ENCODE measurements at regions not wholly inside any gene's neighbourhood (a gene's known extent, or its start where the extent isn't known, plus 50 kb on each side); places are given as distances from the start of the nearest gene placed in this dataset.
"Not testable (repeated sequence)": the region's sequence is repeated elsewhere in the genome, so short reads cannot be mapped to it uniquely, and the experiment has no call there.

DNA sequence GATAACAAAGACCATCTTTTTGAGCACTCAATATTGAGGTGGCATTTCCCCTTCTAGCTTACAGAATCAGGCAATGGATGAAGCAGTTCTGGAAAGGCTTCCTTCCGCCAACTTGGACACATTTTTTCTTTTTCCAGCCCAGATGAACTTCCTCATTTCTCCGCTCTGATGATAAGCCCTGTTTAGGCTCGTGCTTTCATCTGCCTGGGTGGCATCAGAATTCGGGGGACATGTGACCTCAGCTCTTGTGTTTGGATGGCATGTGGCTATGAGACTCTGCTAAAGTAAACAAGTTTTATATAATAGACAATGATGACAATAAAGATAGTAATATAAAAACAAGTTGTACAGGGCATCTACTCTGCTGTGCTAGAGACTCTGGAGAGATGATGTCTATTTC is 796.7 kb downstream of the DHX35 start:
- no peak for DNase-seq (ENCODE audit: low read depth)

DNA sequence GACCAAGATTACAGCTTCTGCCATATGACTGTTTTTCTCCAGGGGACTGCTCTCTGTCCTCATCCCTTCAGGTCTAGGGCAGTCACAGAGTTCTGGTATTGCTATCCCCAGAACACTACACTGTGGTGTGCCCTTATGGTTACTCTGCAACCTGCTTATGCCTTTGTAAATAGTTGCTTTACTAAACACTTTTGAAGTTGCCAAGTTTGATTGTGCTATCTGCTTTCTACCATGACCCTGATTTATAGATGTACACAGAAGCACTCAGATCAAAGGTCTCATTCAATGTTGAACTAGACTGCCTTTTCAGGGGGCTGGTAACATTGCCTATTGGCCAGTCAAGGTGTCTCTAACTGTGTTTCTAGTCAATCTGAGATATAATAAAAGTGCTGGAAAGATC is 794.7 kb downstream of the DHX35 start:
- DNase-seq (ENCODE audit: low read depth): no peak

DNA sequence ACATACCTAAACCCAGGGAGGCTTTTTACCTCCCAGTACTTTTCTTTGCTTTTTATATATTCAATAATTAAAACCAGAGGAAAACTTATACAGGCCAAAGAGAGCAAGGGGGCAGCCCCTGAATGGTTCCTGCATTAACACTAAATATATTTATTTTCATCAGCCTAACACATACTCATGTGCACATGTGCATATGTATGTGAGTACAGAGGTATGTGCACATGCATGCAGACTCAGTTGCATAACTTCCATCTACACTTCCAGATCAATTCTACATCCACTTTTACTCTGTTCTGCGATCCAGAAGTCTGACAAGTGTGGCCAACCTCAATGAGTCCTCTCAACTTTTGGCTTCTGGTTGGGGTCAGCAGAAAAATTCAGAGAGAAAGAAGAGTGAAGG is 794.2 kb downstream of the DHX35 start:
- DNase-seq (ENCODE audit: low read depth): no peak

DNA sequence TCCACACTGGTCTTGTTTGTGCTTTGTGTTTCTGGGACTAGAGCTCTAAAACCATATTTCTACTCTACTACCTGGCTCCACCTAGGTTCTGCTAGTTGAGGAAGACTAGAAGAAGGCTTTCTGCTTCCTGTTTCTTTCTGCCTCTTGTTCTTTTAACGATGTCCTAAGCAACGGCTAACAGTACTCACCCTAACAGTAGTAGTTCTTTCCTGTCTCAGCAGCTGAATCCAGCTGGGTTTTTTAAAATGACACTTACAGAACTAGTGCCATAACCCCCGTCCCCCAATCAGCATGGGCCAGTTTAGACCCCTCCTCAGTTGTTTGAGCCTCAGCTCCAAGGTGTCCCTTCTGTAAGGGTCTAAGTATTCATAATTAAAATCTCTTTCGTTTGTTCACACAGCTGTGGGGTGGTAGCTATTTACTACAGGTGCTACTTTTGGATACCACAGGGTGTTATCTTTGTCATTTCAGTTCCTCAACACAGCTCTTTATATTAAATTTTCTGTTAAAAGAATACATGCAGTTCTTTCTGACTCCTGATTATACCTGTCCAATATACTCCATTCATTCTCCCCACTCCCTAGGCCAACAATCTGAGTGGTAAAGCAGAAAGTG is 790.2 kb downstream of the DHX35 start:
- no peak for DNase-seq (ENCODE audit: low read depth)

DNA sequence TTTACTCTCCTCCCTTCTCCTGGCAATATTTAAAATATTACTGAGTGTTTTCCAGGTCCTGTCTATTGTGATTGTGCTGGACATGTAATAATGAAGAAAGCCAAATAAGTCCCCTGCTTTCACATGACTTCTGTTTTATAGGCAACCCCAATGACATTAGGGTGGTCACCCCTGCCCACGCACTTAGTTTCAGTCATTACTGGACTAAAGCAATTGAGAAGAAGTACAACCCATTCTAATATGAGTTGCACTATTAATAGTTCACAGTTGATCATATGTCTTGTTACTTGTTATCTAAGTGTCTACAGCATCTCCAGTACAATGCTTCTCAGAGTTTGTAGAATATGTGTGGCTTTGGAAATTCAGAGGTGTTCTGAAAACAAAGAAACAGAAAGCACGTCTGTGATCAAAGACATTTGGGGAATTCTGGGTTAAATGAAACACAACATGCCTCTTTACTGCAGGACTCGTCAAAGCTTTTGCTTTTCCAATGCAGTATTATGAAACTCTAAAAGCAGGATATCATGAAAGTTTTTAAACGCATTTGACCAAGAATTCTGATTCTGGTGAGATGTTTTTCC is 789.5 kb downstream of the DHX35 start:
- no peak for DNase-seq (ENCODE audit: low read depth)

DNA sequence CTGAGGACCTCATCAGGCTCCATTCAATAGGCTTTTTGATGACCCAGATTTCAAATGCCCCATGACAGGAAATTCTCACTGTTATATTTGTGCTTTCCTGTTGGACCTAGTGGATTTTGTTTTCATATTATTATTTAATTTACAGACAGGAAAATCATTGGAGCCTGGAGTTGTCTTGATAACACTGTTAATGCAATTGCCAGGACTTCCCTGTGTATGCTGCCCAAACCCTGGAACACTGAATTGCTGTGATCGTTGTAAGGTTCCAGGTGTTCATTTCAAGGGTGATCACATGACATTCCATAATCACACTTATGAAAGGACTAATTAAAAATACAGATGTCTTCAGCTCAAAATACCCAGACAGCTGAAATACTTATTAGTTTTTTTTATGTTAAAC is 783.2 kb downstream of the DHX35 start:
- no peak for DNase-seq (ENCODE audit: low read depth)

DNA sequence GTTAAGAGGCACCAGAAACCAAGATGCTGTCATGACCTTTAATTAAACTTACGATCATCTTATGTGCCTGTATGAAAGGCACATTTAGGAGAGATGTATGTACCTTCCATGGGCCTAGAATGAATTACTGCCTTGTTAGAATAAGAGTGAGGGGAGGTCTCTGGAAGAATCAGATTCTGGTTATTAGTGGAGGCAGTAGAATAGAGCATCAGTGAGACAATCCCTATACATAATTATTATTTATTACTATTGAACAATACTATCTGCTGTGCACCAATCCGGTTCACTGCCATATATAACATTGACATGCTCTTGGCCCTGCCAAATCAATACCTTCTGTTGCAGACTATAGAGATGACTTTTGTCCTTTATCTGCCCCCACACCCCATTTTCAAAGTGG is 776.5 kb downstream of the DHX35 start:
- DNase-seq (ENCODE audit: low read depth): no peak

DNA sequence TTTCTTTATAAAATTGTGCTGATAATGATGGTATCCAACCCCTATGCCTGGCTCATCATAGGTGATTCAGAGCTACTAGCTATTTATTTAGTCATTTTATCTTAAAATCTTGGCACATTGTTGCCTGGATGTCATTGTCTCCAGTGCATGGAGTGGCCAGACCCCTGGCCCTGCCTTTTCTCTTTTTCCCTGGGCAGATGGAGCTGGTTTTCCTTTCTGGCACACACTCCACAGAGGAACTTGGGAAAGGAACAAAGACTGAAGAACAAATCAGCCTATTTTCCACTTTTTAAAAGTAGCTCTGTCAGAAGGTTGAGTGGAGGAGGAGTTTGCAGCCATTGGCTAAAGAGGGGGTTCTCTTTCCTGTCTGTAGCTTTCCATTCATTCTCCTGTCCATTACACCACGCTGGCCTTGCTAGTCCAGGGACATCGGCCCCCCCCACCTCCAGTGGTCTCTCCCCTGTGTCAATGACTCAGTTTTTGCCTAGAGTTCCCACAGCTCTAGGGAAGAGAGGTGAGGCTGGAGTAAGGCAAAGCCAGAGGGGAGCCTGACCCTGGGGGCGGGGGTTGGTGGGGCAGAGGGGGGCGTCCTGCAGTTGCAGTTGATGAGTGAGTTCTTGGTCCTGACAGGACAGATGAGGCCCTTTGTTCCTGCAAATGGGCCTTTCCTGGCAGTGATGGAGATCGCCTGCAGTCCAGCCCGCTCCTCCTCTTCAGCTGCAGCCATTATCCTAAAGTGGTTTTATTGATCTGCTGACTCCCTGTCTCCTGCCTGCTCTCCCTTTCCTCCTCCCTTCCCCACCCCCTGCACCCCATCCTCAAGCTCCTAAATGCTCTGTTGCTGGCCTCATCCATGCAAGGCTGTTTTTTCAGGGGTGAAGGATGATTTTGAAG is 774.5 kb downstream of the DHX35 start:
- no peak for DNase-seq (ENCODE audit: low read depth)

DNA sequence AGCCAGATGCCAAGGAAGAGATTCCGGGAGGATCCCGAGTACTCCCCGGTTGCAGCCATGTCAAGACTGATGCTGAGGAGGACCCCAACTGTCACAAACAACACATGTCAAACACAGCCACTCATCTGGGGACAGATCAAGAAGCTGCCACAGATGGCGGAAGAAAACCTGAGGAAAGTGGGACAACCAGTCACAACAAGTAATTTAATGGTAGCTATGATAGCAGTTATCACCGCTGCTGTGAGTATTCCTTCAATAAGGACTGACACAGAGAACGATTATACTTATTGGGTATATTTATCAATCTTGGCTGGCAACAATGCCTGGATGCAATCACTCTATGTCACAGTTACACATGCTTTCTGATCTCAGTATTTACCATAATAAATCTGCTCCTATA is 763.4 kb downstream of the DHX35 start:
- not testable (repeated sequence) for DNase-seq (ENCODE audit: low read depth)

DNA sequence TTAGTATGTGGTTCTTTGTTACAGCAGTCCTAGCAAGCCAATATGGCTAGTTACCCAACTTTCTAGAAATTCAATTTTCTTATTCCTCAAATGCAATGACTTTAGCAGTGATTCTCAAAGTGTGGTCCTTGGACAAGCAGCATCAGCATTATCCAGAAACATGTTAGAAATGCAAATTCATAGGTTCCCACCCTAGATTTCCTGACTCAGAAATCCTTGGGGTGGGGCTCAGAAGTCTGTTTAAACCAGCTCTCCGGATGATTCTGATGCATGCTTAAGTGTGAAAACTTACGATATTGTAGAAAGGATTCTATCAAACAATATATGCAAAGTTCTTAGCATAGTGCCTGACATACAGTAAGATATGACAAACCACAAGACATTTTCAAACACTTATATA is 757.1 kb downstream of the DHX35 start:
- DNase-seq (ENCODE audit: low read depth): no peak

DNA sequence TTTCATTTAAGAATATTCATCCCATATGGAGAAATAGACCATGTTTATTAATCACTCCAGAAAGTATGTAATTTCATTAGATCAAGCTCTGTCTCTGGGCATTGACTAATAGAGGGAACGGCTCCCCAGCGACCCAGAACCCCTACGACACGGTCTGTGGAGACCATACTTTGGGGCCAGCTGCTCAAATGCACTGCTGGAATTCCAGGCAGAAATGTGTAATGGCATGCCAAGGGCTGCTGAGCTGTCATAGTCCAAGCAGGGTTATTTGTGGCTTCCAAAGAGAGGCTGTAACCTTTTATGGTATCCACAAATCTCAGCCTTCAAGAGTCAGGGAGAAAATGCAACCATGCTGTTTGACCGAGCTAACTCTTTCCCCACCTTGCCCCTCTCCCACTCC is 755.8 kb downstream of the DHX35 start:
- no peak for DNase-seq (ENCODE audit: low read depth)

DNA sequence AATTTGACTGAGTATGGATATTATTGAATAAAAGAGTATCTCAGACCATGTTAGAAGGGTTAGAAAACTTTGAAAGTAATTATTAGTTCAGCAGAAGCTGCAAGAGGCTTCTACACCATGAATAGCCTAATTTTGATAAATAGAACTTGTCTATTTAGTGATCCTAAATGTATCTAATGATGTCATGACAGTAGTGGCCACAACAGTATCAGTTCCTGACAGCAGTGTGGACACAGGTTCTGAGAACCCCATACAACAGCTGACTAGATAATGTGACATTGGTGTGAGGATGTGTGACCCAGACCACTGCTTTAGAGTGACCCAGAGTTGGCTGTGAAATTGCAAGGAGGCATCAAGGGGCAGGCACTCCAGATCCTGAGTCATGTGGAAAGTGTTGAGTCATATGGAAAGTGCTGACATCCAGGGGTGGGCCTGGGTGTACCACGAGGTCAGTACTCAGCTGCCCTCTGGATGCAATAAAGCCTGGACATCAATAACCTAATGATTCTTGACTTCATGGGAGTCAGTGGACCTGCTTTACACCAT is 754.7 kb downstream of the DHX35 start:
- DNase-seq (ENCODE audit: low read depth): no peak

DNA sequence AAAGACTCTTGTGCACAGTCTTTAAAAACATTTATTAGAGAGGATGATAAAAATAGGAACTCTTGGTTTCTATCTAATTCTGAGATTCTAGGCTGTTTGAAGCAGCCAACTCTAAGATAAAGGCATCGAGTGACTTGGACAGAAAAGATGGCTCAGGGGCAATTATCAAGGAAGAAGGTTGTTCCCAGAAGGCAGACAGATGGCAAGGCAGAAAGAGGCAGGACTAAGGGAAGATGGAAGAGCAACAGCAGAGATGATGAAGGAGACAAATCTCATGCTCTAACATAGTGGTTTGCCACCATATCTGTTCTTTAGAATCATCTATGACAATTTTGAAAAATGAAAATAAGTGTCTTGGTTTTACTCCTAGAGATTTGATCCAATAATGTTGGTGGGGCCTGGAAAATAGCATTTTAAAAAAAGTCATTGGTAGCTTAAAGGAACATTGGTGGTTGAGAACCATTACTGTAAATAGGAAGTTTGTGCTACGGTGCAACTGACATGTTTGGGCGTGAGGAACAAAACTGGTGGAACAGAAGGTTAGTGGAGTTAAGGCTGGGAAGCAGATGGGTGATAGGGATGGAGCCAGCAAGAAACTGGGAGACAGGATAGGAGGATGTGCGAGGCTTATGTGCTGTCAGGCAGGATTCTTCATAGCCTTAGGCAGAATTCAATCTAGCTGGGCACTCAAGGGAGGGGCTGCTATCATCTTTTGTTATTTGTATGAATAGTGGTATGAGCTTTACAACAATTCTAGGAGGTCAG is 751.1 kb downstream of the DHX35 start:
- DNase-seq (ENCODE audit: low read depth): no peak

DNA sequence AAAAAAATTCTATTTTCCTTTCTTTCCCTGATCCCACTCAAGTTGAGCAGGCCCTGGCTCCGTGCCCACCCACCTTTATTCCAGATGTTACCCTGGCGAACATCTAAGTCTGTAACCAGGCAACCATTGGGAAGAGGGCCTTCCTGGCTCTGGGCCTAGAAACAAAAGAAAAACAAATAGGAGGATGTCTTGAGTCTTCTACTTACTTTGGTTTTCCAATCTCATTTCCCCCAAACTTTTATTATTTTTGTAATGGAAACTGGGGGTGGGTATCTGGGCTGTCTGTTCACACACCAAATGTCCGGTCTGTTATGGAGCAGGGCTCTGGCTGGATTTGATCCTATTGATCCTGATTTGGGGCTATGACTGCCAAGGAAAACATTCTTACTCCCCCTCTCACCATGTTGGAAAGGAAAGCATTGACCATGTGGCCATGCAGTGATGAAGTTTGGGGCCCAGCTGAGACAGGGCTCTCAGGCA is 744.1 kb downstream of the DHX35 start:
- no peak for DNase-seq (ENCODE audit: low read depth)

DNA sequence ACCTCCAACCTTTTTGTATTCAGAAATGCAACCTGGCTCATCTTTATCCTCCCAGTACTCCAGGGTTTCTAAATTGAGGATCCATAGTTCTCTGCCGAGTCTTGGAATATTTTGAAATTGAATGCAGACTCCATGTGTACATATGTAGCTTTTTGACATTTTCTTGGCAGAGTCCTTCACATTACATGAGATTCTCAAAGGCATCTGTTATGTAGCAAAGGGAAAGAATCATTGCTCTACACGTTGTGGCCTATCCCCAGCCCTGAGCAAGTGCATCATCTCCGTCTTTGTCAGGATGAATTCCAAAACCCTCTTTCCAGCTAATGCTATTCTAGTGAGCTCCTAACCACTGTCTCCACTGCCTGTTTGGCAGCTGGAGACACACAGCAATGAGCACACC is 742.9 kb downstream of the DHX35 start:
- DNase-seq (ENCODE audit: low read depth): no peak

DNA sequence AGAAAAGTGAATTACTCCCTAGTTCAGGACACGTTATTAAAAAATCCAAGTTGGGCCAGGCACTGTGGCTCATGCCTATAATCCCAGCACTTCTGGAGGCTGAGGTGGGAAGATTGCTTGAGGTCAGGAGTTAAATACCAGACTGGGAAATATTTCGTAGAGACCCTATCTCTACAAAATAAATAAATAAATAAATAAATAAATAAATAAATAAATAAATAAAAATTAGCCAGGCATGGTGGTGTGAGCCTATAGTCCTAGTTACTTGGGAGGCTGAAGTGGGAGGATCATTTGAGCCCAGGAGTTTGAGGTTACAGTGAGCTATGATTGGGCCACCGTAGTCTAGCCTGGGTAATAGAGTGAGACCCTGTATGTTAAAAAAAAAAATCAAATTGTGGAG is 741.2 kb downstream of the DHX35 start:
- DNase-seq (ENCODE audit: low read depth): not testable (repeated sequence)

DNA sequence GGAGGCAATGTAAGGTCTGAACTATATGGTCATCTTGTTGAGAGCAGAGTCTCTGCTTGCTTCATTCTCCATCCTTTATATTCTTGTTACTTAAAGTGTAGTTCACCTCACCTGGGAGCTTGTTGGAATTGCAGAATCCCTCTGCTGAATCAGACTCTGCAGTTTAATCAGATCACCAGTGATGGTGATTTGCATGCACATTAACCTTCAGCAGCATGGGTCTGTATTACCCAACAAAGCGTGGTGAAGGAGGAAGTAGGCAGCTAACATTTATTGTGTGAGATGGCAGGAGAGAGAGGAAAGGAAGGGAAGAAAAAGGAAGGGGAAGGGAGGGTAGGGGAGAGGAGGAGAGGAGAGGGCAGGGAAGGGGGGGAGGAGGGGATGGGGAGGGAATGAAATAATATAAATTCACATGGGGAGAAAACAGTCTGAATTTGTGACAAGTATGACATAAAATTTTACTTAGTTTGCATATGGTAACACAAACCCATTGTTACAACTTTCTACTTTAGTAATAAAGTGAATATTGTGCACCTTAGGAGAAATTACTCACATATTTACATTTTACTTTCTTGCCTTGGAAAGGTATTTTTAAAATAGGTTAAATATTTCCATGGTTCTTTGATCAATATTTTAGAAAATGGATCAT is 740.7 kb downstream of the DHX35 start:
- no peak for DNase-seq (ENCODE audit: low read depth)

DNA sequence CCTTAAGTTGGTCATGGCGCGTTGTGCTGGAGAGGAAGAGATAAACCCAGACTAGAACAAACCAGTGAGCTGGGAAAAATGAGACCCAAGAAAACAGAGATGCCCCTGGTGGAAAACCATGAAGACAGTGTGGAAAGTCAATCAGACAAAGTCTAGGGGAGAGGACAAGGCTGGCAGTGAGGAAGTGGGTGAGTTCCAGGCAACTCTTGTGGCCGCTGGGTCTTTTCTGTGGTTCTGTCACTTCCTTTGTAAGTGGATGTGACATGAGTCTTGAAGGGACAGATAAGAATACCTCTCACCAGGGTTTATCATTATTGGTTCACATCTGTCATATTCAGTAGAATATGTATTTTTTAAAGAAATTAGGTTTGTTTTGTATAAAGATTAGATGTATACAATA is 738.4 kb downstream of the DHX35 start:
- DNase-seq (ENCODE audit: low read depth): no peak

DNA sequence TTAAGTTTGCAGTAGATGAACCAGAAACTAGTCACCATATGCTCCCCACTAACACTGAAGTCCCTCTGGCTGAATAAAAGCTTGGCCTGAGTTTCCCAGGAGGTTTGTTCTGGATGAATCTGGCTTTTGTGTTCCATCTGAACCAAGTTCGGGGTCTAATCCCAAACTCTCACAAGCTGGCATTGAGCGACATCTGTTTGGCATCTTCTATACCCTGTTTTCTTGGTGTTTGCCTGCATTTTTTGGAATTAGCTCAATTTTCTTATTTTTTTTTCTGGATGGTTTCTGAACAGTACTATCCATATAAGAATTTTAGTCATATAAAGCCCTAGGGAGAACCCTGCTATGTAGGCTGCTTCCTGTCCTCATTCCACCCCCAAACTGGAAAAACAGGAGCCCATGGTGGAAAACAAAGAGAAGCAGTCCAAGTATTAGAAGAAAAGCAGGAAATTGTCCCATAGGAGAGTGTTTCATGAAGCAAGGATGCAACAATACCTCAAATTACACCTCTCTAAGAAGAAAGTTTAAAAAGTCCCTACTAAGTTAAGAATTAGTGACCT is 737.1 kb downstream of the DHX35 start:
- no peak for DNase-seq (ENCODE audit: low read depth)

DNA sequence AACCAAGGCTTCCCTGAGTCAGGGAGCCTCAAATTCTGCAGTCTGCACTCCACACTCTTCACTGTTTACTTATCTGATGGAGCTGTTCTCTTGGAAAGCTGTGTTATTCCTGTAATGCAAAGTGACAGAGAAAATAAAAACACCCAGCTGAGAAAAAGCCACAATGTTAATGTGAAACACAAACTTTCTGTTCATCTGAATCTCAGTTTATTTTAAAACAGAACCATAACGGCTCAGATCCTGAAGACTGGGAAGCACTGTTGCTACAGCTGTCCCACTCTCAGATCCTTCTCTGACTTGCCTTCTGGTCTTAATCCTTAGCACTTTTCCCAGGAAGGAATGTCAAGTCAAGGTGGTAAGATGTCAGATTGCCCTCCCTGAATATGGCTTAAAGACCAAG is 736.6 kb downstream of the DHX35 start:
- no peak for DNase-seq (ENCODE audit: low read depth)

DNA sequence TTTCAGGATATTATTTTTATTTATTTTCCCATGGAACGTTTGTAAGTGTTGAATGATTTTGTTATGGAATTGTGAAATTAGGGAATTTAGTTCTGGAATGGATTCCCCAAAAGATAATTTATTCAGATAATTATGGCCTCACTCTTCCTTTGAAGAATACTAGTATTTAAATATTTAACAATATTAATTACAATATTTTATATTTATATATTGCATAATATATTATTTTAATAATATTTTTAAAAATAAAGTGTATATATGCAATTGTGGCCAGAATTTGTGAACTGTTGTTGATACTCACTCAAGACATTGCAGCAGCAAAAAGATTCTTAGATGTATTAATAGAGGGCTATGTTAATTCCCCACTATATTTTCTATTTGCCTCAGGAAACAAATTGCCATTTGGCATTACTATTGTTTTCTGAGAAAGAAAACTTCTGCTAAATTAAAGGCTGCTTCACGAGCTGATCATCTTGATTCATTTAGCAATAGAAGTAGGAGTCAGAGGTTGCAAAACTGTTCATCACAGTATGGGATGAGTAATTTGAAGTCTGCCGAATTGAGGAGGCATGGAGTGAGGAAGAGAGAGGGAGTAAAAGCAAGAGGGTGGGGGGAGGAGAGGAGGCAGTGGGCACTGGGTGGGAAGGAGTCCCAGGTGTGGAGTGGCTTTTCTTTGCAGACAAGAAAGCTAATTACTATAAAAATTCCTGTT is 729.2 kb downstream of the DHX35 start:
- DNase-seq (ENCODE audit: low read depth): no peak

Measured in GM04504 (cell line).